GM19463 (cell line): ENCODE measurements at regions not wholly inside any gene's neighbourhood (a gene's known extent, or its start where the extent isn't known, plus 50 kb on each side); places are given as distances from the start of the nearest gene placed in this dataset.
"Not testable (repeated sequence)": the region's sequence is repeated elsewhere in the genome, so short reads cannot be mapped to it uniquely, and the experiment has no call there.

Source experiments
- ATAC-seq: cut with Tn5 transposase; IDR thresholded peaks from one replicate; pipeline ENCODE4 v1.9.1; 2021; ENCODE audit warnings: mild to moderate bottlenecking, moderate library complexity; ENCODE audit not compliant: unreplicated experiment

DNA sequence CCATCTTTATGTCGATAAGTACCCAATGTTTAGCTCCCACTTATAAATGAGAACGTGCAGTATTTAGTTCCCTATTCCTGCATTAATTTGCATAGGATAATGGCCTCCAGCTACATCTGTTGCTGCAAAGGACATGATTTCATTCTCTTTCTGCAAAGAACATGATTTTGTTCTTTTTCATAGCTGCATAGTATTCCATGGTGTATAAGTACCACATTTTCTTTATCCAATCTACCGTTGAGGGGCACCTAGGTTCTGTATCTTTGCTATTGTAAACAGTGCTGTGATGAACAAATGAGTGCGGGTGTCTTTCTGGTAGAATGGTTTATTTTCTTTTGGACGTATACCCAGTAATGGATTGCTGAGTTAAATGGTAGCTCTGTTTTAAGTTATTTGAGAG, 63.0 kb downstream of the HLX start:
- no peak for ATAC-seq

DNA sequence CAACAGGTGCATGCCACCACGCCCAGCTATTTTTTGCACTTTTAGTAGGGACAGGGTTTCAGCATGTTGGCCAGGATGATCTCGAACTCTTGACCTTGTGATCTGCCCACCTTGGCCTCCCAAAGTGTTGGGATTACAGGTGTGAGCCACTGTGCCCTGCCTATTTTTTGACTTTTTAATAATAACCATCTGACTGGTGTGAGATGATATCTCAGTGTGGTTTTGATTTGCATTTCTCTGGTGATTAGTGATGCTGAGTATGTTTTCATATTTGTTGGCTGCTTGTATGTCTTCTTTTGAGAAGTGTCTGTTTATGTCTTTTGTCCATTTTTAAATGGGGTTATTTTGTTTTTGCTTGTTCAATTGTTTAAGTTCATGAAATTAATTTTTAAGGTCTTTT, 63.7 kb downstream of the HLX start:
- ATAC-seq = not testable (repeated sequence)

DNA sequence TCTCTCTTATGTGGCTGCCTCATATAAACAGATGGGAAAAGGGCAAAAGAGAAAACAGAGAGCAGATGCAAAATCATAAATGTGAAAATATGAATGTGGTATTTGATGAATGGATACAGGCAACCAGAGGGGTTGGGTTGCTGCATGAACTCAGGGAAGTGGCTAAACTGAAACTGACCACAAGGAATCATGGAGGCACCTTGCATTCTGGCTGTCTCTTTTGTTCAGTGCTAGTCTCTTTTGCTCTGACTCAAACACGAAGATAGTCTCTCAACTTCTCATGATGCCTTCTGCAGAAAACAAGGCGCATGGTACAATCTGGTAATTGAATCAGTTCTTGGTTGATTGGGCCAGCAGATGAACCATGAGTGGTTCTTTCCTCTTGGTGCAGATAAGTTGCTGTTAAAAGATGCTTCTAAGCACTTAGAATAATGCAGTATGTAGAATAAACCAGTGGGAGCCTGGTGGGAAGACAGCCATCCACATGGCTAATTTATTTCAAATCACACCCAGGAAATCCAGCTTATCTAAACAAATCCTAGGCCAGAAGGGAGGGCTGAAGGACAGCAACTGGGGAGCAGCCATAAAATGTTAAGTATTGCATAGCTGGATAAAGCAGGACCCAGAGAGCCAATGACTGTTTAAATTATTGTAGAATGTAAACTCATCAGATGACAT, 64.2 kb downstream of the HLX start:
- ATAC-seq = no peak

DNA sequence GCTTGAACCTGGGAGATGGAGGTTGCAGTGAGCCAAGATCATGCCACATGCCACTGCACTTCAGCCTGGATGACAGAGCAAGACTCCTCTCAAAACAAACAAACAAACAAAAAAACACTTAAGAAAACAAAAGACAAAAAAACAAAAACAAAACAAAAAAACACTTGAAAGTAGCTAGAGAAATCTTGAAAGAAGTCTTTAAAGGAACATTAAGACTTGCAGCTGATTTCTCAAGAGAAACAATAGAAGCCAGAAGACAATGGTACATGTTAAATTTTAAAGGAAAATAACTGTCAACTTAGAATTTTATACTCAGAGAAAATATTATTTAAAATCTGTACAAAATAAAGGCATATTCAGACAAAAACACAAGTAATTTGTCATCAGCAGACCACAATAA, 71.3 kb downstream of the HLX start:
- no peak for ATAC-seq

DNA sequence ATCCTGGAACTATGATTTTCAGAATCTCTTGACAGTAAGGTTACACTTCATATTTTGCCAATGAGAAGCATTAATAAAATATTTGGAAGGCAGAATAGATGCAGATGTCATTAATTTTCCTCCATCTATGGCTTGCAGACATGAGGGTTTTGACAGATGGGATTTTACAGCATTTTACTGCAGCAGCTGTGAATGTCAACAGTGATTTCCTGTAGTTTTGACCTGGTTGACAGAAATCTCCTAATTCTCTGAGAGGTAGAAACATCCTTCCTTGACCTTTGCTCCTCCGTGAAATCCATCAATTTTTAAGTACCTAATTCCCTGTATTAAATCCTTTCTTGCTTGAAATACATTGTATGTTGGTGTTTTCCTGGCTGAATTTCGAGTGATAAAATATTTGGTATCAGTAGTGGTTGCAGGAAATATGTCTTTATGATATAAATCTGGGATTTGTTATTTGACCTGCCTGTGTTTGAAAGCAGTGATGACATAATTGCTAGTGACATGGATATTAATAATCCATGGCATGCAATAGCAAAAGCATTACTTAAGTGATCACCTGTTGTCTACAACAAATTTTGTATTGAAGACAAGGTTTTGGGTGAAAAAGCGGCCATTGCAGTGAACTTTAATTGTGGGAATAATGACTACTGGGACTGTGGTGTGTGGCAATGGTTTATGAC, 73.9 kb downstream of the HLX start:
- ATAC-seq = no peak

DNA sequence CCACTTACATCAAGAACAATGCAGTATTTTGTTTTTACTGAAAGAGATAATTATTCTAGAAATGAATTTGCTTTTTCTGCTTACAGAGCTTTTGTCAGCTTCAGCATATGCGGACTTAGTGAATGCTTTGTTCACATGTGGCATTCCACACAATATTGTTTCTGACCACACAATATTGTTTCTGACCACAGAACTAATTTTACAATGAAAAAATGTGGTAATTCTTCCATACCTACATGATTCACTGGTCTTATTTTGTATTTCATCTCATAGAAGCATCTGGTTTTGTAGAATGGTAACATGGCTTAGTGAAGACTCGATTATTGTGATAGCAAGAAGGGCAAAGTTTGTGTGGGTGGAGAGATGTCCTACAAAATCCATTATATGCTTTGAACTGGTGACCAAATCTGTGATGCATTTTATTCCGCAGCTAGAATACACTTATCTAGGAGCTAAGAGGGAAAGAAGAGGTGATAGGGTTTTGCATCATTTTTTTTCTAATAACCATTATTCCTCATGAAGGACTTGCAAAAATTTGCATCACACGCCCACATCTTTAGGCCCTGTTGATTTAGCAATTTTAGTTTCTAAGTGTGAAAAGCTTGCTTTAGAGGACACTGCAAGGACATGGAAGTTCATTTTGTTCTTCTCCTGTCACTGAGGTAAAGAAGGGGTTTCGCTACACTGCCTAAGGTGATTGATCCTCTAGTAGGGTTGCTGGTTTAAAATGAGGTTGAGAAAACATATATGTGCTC, 75.3 kb downstream of the HLX start:
- ATAC-seq = no peak

DNA sequence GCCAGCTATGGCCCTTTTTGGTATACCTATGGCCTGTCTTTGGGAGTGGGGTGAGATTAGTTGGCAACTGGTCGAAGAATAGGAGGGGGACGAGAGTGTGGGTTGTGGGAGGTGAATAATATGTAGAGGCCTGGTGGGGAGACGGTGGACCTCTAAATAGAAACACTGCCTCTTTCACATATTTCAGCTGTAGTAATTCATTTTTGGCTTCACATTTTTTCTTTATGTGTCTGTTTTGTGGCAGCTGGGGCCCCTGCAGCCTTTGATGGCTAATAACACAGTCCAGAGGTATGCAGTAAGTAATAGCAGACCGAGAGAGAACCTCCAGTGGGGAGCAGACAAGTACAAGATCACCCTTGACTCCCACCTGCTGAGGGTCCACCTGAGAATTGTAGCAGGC, 75.9 kb downstream of the HLX start:
- ATAC-seq = no peak

DNA sequence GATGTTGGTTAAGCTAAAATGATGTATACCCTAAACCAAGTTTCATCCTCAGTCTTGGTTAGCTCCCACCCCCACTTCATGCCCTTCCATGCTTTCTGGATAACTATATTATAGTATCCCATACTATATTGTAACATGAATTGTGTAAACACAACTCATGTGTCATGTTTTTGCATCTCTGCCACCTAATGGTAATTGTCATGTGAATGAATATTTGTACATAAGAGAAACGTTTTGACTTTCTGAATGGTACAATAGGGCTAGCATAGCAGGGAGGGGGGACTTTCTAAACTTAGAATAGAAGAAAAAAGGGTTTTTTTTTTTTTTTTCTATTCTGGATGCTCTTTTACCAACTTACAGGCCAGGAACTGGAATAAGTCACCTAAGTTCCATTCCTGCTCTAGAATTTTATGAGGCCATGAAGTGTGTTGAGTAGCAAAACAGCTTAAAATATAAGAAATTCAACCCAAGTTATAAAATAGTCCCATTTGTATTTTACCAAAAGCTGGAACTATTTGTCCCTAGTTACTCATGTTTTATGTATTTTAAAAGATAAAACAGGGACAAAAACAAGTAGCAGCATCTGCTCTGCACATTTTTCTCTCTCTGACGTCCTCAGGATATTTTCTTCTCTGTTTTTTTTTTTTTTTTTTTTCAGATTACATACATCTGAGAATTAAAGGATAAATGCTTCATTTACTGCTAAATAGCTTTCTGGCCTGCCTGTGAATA, 77.4 kb downstream of the HLX start:
- ATAC-seq = no peak

DNA sequence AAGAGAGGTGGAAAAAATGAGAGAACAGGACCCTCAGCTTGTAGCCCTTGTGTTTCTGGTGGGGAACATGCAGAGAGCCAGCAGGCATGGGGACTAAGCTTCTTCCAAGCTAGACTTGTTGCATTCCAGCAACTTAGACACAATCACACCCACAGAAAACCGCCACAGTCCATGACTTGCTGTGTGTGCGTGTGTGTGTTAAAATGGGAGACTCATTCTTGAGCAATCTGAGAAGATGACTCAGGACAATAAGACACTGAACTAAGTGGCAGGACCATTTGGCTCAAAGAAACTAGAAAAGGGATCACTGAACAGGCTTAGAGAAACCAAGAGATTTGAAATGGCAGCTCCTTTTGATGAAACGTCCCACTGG, 78.0 kb downstream of the HLX start:
- no peak for ATAC-seq

DNA sequence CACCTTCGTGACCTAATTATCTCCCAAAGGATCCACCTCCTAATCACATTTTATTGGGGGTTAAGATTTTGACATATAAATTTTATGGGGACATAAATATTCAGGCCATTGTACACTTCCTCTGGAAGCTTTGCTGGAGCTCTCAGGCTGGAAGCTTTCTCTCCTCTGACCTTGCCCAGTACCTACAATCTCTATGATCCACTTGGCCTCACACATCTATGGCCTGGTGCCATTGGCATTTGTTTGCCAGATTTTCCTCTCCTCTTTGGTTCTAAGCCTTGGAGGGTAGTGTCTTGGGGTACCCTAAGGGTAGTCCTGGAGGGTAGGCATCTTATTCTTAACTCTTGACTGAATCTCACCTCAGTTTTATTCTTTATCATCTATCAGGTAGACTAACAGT, 79.0 kb downstream of the HLX start:
- ATAC-seq = no peak

DNA sequence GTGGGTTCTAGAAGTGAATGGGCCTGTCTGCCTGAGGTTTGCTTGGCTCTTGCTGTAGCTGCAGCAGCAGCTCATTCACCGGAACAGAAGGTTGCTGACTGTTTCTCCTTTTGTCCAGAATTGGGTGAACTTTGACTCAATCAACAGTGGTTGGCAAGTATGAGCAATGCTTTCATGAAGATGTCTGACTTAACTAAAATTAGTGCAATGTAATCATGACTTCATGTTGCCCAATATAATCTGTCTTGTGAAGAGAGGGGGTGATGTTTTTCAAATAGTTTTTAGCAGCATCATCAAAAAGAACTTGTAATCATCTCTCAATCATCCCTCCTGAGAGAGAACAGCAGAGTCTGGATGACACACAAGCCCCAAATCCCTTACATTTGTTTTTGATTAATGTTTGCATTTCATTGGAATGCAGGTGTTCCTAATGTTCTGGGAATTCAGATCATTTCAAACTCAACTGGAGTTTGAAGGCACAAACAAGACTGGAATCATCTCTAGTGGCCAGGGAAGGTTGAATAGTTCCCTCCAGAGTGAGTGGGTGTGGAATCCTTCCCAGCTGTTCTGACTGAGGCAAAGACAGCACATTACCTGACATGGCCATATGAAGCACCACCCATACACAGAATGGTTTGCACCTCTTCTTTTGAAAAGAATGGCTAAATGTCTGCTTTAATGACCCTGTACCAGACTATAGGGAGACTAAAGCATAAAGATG, 82.9 kb downstream of the HLX start:
- no peak for ATAC-seq

DNA sequence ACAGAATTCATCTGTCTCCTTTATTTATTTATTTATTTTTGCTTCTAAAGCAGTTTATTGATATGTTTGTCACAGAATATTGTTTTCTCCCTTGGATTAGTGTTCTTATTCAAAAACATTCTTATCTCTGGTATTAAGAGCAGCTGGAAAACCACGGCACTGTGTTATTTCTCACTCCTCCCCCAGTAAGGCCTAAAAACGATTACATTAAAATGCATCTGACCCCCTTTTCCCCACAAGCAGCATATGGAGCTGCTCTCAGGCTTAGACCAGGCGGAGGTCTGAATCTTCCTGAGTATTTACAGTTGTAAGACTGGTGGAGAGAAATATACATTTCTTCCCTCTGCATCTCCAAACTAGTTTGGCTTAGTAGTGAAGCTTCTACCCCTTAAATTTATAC, 86.8 kb downstream of the HLX start:
- ATAC-seq = no peak

DNA sequence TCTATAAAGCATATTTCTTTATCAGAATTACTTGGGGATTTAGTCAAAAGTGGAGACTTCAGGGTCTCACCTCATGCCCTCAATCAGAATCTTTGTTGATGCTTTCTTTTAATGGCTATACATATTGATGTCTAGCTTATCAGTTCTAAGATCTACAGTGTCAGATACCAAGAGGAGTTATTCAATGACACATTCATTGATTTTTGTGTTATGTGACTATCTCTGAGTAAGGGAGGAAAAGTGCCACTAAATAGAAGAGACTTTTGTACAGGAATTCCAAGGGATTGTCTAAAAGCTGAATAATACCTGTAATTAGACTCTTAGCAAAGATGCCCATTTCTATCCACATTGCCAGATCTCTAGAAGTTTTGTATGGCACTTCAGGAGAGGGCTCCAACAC, 87.2 kb downstream of the HLX start:
- no peak for ATAC-seq

DNA sequence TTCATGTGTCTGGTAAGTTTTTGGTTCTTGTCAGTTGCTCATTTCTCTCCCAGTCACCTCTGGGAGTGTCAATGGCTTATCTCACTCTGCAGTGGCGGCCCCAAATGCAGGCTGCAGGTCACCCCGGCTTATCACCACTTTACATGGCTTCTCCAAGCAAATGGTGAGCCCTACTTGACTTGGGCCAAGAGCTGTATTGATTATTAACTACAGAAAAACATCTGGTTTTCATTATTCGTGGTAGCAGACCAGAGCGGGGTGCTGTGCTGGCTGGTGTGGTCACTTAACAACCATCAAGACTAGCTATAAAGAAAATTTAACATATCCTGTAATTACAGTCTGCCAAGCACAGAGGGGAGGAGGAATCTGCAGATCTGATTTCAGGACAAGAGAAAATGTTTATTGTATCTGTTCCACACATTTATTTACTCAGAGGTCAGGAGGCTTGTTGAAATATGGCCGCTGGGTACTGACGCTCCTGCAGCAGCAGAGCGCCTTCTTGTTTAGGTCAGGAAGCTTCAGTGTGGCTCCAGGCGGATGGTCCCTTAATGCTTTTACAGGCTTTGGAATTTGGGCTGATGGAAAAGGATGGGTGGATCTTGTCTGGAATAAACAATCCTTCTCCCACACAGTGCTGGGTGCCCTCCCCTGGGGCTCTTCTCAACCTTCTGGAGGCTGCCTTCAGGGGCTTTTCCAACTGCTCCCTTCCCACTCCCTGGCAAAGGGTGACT, 87.8 kb downstream of the HLX start:
- no peak for ATAC-seq

DNA sequence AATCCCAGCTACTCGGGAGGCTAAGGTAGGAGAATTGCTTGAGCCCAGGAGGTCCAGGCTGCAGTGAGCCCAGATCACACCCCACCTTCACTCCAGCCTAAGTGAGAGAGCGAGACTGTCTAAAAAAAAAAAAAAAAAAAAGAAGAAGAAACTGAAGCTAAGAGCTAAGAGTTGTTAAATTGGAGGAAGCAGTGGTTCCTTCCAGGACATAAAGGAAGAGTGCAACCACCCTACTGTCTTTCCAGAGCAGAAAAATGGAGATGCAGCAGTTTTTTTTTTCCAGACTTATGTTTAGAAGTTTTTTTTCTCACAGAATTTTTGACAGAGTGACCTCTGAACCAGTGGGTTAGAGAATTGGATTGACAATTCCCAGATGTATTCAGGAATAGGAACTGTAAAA, 88.7 kb downstream of the HLX start:
- no peak for ATAC-seq

DNA sequence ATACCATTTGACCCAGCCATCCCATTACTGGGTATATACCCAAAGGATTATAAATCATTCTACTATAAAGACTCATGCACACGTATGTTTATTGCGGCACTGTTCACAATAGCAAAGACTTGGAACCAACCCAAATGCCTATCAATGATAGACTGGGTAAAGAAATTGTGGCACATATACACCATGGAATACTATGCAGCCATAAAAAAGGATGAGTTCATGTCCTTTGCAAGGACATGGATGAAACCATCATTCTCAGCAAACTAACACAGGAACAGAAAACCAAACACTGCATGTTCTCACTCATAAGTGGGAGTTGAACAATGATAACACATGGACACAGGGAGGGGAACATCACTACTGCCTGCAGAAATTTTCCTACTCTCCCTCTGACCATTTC, 90.0 kb downstream of the HLX start:
- not testable (repeated sequence) for ATAC-seq

DNA sequence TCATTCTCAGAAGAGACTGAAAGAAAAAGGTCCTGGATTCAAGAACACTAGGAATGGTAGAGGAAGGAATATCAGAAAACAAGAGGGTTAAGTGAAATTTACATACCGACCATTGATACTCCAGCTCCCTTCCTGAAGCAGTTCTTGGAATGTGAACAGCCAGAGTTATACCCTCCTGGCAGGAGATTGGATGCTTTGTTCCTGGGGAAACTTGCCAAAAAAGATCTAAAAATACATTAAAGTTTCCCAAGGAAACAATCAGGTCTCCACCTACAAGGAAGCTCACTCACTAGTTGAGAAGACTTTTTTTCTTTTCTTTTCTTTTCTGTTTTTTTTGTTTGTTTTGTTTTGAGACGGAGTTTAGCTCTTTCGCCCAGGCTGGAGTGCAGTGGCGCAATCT, 91.1 kb downstream of the HLX start:
- no peak for ATAC-seq

DNA sequence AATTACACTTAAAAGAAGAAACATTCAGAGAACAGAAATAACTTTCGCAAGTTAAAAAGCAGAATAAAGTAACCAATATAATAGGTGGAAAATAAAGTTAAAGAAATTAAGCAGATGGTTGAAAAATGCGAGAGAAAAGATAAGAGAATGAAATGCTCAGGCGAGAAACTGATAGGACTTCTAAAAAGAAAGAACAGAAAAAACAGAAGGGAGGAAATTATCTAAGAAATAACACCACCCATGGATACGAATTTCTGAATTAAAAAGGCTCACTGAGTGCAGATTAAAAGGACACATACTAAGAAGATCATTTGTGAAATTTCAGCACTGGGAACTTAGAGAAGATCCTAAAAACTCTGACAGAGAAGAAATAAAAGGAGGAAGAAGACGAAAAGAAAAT, 92.0 kb downstream of the HLX start:
- ATAC-seq = no peak

DNA sequence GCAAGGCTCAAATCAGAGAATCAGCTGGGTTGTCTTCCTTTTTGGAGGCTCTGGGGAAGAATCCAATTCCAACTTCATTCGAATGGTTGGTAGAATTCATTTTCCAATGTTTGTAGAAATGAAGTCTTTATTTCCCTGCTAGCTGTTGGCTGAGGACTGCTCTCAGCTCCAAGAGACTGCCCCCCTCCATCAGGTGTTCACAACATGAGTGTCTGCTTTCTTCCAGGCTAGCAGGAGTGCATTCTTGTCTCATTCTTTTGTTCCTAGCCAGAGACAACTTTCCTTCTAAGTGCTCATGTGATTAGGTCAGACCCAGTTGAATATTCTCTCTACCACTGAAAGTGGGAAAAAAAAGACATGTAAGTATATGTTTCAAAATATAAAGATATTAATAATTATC, 95.2 kb downstream of the HLX start:
- ATAC-seq = no peak

DNA sequence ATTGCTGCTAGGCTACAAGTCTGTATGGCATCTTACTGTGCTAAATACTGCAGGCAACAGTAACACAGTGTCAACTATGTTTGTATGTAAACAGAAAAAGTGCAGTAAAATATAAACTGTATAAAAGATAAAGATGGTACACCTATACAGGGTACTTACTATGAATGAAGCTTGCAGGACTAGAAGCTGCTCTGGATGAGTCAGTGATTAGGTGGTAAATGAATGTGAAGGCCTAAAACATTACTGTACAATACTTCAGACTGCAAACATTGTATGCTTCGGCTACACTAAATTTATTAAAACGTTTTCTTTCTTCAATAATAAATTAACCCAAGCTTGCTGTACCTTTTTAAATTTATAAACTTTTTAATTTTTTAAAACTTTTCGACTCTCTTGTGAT, 97.1 kb downstream of the HLX start:
- no peak for ATAC-seq
